A549 (cell line): ENCODE measurements at regions not wholly inside any gene's neighbourhood (a gene's known extent, or its start where the extent isn't known, plus 50 kb on each side); places are given as distances from the start of the nearest gene placed in this dataset.

Experiments used
- ATAC-seq, 2 experiments: fragments of 200-7000 bp in 1 of 2; fragments of >200 bp in 1 of 2; cut with Nextera tagmentation in 1 of 2; cut with Tn5 transposase in 1 of 2; 3 replicates each; pipeline versions ENCODE4 v1.8.0 to v1.9.1; 2018 to 2020; ENCODE audit warnings: mild to moderate bottlenecking in 1 of 2, moderate library complexity in 1 of 2
- CTCF ChIA-PET: fragments of 300-600 bp; sonication (Branson Sonifier 250); formaldehyde crosslinking; extraction: SDS; loops from one replicate; lab custom pipeline; 2021; ENCODE audit warnings: antibody characterized with exemption, inconsistent platforms; lab: Yijun Ruan, JAX
- POLR2A ChIA-PET: fragments of 350-600 bp; formaldehyde crosslinking; extraction: SDS; loops from one replicate; lab custom pipeline; 2021; ENCODE audit warnings: antibody characterized with exemption, inconsistent platforms; lab: Yijun Ruan, JAX
- DNase-seq, 2 experiments: peaks; one replicate each; pipeline versions ENCODE4 v3.0.0 to v3.0.0-alpha.2; 2011 to 2016; ENCODE audit warnings: low read depth in 1 of 2, low spot score in 1 of 2
- FAIRE-seq: peaks from 2 replicates; lab custom pipeline; 2011; peaks lifted over from hg19 to GRCh38; lab: Jason Lieb, UNC
- H3K27ac ChIP-seq, 2 experiments: fragments of >200 bp; sonication (Bioruptor Twin); formaldehyde crosslinking; 3 replicates each; pipeline ENCODE4 v1.5.1; 2016 to 2017
- H3K4me1 ChIP-seq: fragments of >200 bp; sonication (Bioruptor Twin); formaldehyde crosslinking; 3 replicates; pipeline ENCODE4 v1.6.1; 2016
- H3K4me2 ChIP-seq: fragments of >200 bp; sonication (Bioruptor Twin); formaldehyde crosslinking; 3 replicates; pipeline ENCODE4 v1.6.1; 2016
- H3K4me3 ChIP-seq: fragments of >200 bp; sonication (Bioruptor Twin); formaldehyde crosslinking; 3 replicates; pipeline ENCODE4 v1.5.1; 2016
- H3K9me3 ChIP-seq: fragments of >200 bp; sonication (Bioruptor Twin); formaldehyde crosslinking; 3 replicates; pipeline ENCODE4 v1.6.1; 2016
- CHD2 ChIP-seq: fragments of 150-350 bp; IDR thresholded peaks from 2 replicates; pipeline ENCODE4 v1.6.1; 2014; ENCODE audit warnings: low read length; ENCODE audit not compliant: partially characterized antibody
- EHF ChIP-seq: fragments of 250-450 bp; sonication (Bioruptor Pico); IDR thresholded peaks from 2 replicates; pipeline ENCODE4 v1.5.0; 2020; ENCODE audit warnings: mild to moderate bottlenecking
- ELK1 ChIP-seq: fragments of 150-350 bp; IDR thresholded peaks from 2 replicates; pipeline ENCODE4 v1.6.1; 2014; ENCODE audit warnings: low read depth, mild to moderate bottlenecking, low read length
- ESRRA ChIP-seq: fragments of 150-350 bp; IDR thresholded peaks from 2 replicates; pipeline ENCODE4 v1.6.1; 2014; ENCODE audit warnings: mild to moderate bottlenecking, low read length, borderline replicate concordance
- FOSL2 ChIP-seq, 2 experiments: fragments of 450-650 bp in 1 of 2; fragments of >200 bp in 1 of 2; sonication (Bioruptor Twin) in 1 of 2; formaldehyde crosslinking; IDR thresholded peaks; 2 replicates each; pipeline versions ENCODE4 v1.5.0 to v1.6.1; 2016 to 2020; ENCODE audit warnings: mild to moderate bottlenecking in 1 of 2, moderate library complexity in 1 of 2
- FOXS1 ChIP-seq: fragments of 250-450 bp; sonication (Bioruptor Pico); IDR thresholded peaks from 2 replicates; pipeline ENCODE4 v1.5.0; 2020; ENCODE audit warnings: mild to moderate bottlenecking, moderate library complexity
- HDAC2 ChIP-seq: fragments of 200-600 bp; sonication (generic); IDR thresholded peaks from 2 replicates; pipeline ENCODE4 v1.6.1; 2016
- HES2 ChIP-seq: fragments of >200 bp; sonication (Bioruptor Twin); formaldehyde crosslinking; IDR thresholded peaks from 2 replicates; pipeline ENCODE4 v1.6.1; 2016
- HEYL ChIP-seq: fragments of 250-450 bp; sonication (Bioruptor Pico); IDR thresholded peaks from 2 replicates; pipeline ENCODE4 v1.8.0; 2021; ENCODE audit warnings: mild to moderate bottlenecking, moderate library complexity
- HMGXB4 ChIP-seq: fragments of 250-450 bp; sonication (Bioruptor Pico); IDR thresholded peaks from 2 replicates; pipeline ENCODE4 v1.5.0; 2021; ENCODE audit warnings: mild to moderate bottlenecking, moderate library complexity, borderline replicate concordance
- HOXA7 ChIP-seq: fragments of 250-450 bp; sonication (Bioruptor Pico); IDR thresholded peaks from 2 replicates; pipeline ENCODE4 v1.5.0; 2020; ENCODE audit warnings: mild to moderate bottlenecking, moderate library complexity
- HOXB13 ChIP-seq: fragments of 250-450 bp; sonication (Bioruptor Pico); IDR thresholded peaks from 2 replicates; pipeline ENCODE4 v1.5.0; 2020; ENCODE audit warnings: low read depth, mild to moderate bottlenecking, moderate library complexity
- HOXB5 ChIP-seq: fragments of 250-450 bp; sonication (Bioruptor Pico); IDR thresholded peaks from 2 replicates; pipeline ENCODE4 v1.5.0; 2020; ENCODE audit warnings: mild to moderate bottlenecking, moderate library complexity
- JUNB ChIP-seq: fragments of >200 bp; sonication (Bioruptor Twin); formaldehyde crosslinking; IDR thresholded peaks from 2 replicates; pipeline ENCODE4 v1.6.1; 2016
- MAX ChIP-seq: IDR thresholded peaks from 2 replicates; pipeline ENCODE4 v1.6.1; 2012
- MAZ ChIP-seq: fragments of 150-350 bp; IDR thresholded peaks from 2 replicates; pipeline ENCODE4 v1.6.1; 2014; ENCODE audit warnings: antibody characterized with exemption, low read depth, low read length, borderline replicate concordance
- MYC ChIP-seq: IDR thresholded peaks from 2 replicates; pipeline ENCODE4 v1.6.1; 2012; ENCODE audit warnings: mild to moderate bottlenecking, inconsistent platforms, low read length, improper control_type of control experiment, borderline replicate concordance
- NFE2L2 ChIP-seq: fragments of 150-350 bp; conservative IDR thresholded peaks from 2 replicates; pipeline ENCODE4 v1.6.1; 2014; ENCODE audit warnings: low read length
- PHF8 ChIP-seq: fragments of 200-600 bp; sonication (generic); IDR thresholded peaks from 2 replicates; pipeline ENCODE4 v1.6.1; 2016; ENCODE audit warnings: low read depth, mild to moderate bottlenecking, antibody characterized with exemption, moderate library complexity, borderline replicate concordance
- RAD21 ChIP-seq, 2 experiments: fragments of >200 bp in 1 of 2; sonication (Bioruptor Twin) in 1 of 2; formaldehyde crosslinking in 1 of 2; IDR thresholded peaks in 1 of 2; conservative IDR thresholded peaks in 1 of 2; 2 replicates in 1 of 2; 3 replicates in 1 of 2; pipeline ENCODE4 v1.6.1; 2012 to 2018; ENCODE audit warnings: inconsistent platforms in 1 of 2
- RARB ChIP-seq: fragments of 250-450 bp; sonication (Bioruptor Pico); IDR thresholded peaks from 2 replicates; pipeline ENCODE4 v1.8.0; 2021; ENCODE audit warnings: mild to moderate bottlenecking, moderate library complexity
- RCOR1 ChIP-seq: fragments of 150-350 bp; IDR thresholded peaks from 2 replicates; pipeline ENCODE4 v1.6.1; 2014; ENCODE audit warnings: antibody characterized with exemption, low read length, low read depth
- REST ChIP-seq: fragments of 200-600 bp; sonication (generic); IDR thresholded peaks from 2 replicates; pipeline ENCODE4 v1.6.1; 2016; ENCODE audit warnings: antibody characterized with exemption, mild to moderate bottlenecking, moderate library complexity
- SREBF2 ChIP-seq: fragments of 450-650 bp; IDR thresholded peaks from 2 replicates; pipeline ENCODE4 v1.6.1; 2014; ENCODE audit warnings: mild to moderate bottlenecking, moderate library complexity
- USF2 ChIP-seq: fragments of 450-650 bp; IDR thresholded peaks from 2 replicates; pipeline ENCODE4 v1.6.1; 2014; ENCODE audit warnings: antibody characterized with exemption
- ZC3H11A ChIP-seq: fragments of 450-650 bp; IDR thresholded peaks from 2 replicates; pipeline ENCODE4 v1.6.1; 2014; ENCODE audit warnings: antibody characterized with exemption, mild to moderate bottlenecking
- ZNF302 ChIP-seq: fragments of 250-450 bp; sonication (Bioruptor Pico); IDR thresholded peaks from 2 replicates; pipeline ENCODE4 v1.9.0; 2021; ENCODE audit warnings: inconsistent platforms, mild to moderate bottlenecking, moderate library complexity
- whole genome bisulfite sequencing: methylation state at CpG from one replicate; pipeline ENCODE4 v1.1.6; 2017; ENCODE audit errors: missing lambda C conversion rate; 5-methylcytosine and 5-hydroxymethylcytosine counted together

- Histone ChIP-seq H3K9me3 (no peaks in the 10 kb centered on the region), H3K27ac (no peak overlapping the region), H3K4me3 (no peak overlapping the region), H3K4me2 (no peak overlapping the region), H3K4me1 (no peaks in the 10 kb centered on the region)
- CTCF ChIA-PET = no interaction called here
- DNase-seq (no peak), ATAC-seq (no peak), FAIRE-seq (no peak)
- POLR2A ChIA-PET = no interaction called here
- 14% methylated on average over 1 of the region's 1 CpG for WGBS
- TF ChIP-seq HOXB5 = no peak
- no peak for TF ChIP-seq HOXB13
- TF ChIP-seq MYC = no peak
- TF ChIP-seq USF2 = no peak
- no peak for TF ChIP-seq EHF (CRISPR knock-in tag)
- no peak for TF ChIP-seq RCOR1
- TF ChIP-seq ZC3H11A = no peak
- no peak for TF ChIP-seq ELK1
- TF ChIP-seq HES2 = no peak
- no peak for TF ChIP-seq HOXA7
- TF ChIP-seq REST = no peak
- TF ChIP-seq MAZ = no peak
- TF ChIP-seq FOXS1 (CRISPR knock-in tag) = no peak
- TF ChIP-seq ZNF302 = no peak
- no peak for TF ChIP-seq HEYL (CRISPR knock-in tag)
Measured at GRCh38 chr13:102495663-102496062, 93.8 kb upstream of the FGF14 start.

GRCh38 chr13:102487330-102487729 is 85.5 kb upstream of the FGF14 start:
- 0% methylated on average over 2 of the region's 2 CpGs for WGBS

More at GRCh38 chr13:102487330-102487729, 85.5 kb upstream of the FGF14 start:
- no peaks in the 10 kb centered on the region for H3K4me1 ChIP-seq
- no peak overlapping the region for H3K4me2 ChIP-seq
- TF ChIP-seq FOXS1 (CRISPR knock-in tag) (no peak), HMGXB4 (no peak), CHD2 (no peak), MAX (no peak), USF2 (no peak), SREBF2 (no peak), HOXB13 (no peak), NFE2L2 (no peak), ZC3H11A (no peak), RARB (CRISPR knock-in tag) (no peak), HDAC2 (no peak), JUNB (no peak), MYC (no peak), RCOR1 (no peak), RAD21 (conservative IDR thresholded peaks at IDR 0.05 in 1 of 2, IDR thresholded peaks at IDR 0.05 in 1 of 2) (no peak), PHF8 (no peak), FOSL2 (IDR thresholded peaks at IDR 0.05) (no peak), FOSL2 (CRISPR knock-in tag; IDR thresholded peaks at IDR 0.05) (no peak), ESRRA (no peak)
- no peak for ATAC-seq
- no peak overlapping the region for H3K27ac ChIP-seq
- DNase-seq = no peak
- POLR2A ChIA-PET = no interaction called here
- H3K9me3 ChIP-seq = no peaks in the 10 kb centered on the region
- no peak for FAIRE-seq
- no peak overlapping the region for H3K4me3 ChIP-seq
- CTCF ChIA-PET = no interaction called here
